WTC11 (cell line): ENCODE measurements at regions not wholly inside any gene's neighbourhood (a gene's known extent, or its start where the extent isn't known, plus 50 kb on each side); places are given as distances from the start of the nearest gene placed in this dataset.
"Not testable (repeated sequence)": the region's sequence is repeated elsewhere in the genome, so short reads cannot be mapped to it uniquely, and the experiment has no call there.

Experiments
- ELF4 ChIP-seq: sonication (generic); formaldehyde crosslinking; IDR thresholded peaks from 2 replicates; pipeline ENCODE4 v1.8.1; 2022; ENCODE audit warnings: low read depth, mild to moderate bottlenecking, moderate library complexity, missing genetic modification reagents
- GABPB1 ChIP-seq: sonication (generic); formaldehyde crosslinking; IDR thresholded peaks from 2 replicates; pipeline ENCODE4 v1.8.1; 2023; ENCODE audit warnings: mild to moderate bottlenecking, missing genetic modification reagents
- NR2C2 ChIP-seq: sonication (generic); formaldehyde crosslinking; IDR thresholded peaks from 2 replicates; pipeline ENCODE4 v1.8.0; 2022; ENCODE audit warnings: mild to moderate bottlenecking, missing genetic modification reagents
- NR3C1 ChIP-seq: sonication (generic); formaldehyde crosslinking; conservative IDR thresholded peaks from 2 replicates; pipeline ENCODE4 v1.8.1; 2023; ENCODE audit warnings: low read depth, mild to moderate bottlenecking, missing genetic modification reagents
- RELA ChIP-seq: sonication (generic); formaldehyde crosslinking; IDR thresholded peaks from 2 replicates; pipeline ENCODE4 v1.8.1; 2022; ENCODE audit warnings: missing genetic modification reagents, mild to moderate bottlenecking, borderline replicate concordance
- TF ChIP-seq, protein P1 (sequence below): fragments of 200-600 bp; IDR thresholded peaks from 2 replicates; pipeline ENCODE4 v1.8.0; 2022; ENCODE audit warnings: antibody characterized with exemption
- TF ChIP-seq, protein P2 (sequence below): sonication (generic); formaldehyde crosslinking; IDR thresholded peaks from 2 replicates; pipeline ENCODE4 v1.8.0; 2022; ENCODE audit warnings: mild to moderate bottlenecking, missing genetic modification reagents
- TF ChIP-seq, protein P3 (sequence below): sonication (generic); formaldehyde crosslinking; conservative IDR thresholded peaks from 2 replicates; pipeline ENCODE4 v1.8.1; 2022; ENCODE audit warnings: mild to moderate bottlenecking, missing genetic modification reagents
- TF ChIP-seq, protein P4 (sequence below): sonication (generic); formaldehyde crosslinking; IDR thresholded peaks from 2 replicates; pipeline ENCODE4 v1.8.1; 2022; ENCODE audit warnings: low read depth, mild to moderate bottlenecking, moderate library complexity, missing genetic modification reagents, borderline replicate concordance
- TF ChIP-seq, protein P5 (sequence below): sonication (generic); formaldehyde crosslinking; IDR thresholded peaks from 2 replicates; pipeline ENCODE4 v1.8.0; 2022; ENCODE audit warnings: mild to moderate bottlenecking, missing genetic modification reagents
- TF ChIP-seq, protein P6 (sequence below): sonication (generic); formaldehyde crosslinking; IDR thresholded peaks from 2 replicates; pipeline ENCODE4 v1.8.1; 2023; ENCODE audit warnings: mild to moderate bottlenecking, missing genetic modification reagents, moderate library complexity

DNA sequence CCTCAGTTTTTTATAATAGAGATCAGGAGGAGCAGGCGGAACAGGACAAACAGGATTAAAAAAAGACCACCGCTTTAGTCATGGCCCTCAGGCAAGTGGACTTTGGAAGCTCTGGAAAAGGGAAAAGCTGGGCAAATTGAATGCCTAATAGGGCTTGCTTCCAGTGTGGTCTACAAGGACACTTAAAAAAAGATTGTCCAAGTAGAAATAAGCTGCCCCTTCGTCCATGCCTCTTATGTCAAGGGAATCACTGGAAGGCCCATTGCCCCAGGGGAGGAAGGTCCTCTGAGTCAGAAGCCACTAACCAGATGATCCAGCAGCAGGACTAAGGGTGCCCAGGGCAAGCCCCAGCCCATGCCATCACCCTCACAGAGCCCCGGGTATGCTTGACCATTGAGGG is 175.5 kb downstream of the RAD51AP2 start:
- TF ChIP-seq, protein P1, sequence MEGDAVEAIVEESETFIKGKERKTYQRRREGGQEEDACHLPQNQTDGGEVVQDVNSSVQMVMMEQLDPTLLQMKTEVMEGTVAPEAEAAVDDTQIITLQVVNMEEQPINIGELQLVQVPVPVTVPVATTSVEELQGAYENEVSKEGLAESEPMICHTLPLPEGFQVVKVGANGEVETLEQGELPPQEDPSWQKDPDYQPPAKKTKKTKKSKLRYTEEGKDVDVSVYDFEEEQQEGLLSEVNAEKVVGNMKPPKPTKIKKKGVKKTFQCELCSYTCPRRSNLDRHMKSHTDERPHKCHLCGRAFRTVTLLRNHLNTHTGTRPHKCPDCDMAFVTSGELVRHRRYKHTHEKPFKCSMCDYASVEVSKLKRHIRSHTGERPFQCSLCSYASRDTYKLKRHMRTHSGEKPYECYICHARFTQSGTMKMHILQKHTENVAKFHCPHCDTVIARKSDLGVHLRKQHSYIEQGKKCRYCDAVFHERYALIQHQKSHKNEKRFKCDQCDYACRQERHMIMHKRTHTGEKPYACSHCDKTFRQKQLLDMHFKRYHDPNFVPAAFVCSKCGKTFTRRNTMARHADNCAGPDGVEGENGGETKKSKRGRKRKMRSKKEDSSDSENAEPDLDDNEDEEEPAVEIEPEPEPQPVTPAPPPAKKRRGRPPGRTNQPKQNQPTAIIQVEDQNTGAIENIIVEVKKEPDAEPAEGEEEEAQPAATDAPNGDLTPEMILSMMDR, result not testable (repeated sequence)
- TF ChIP-seq, protein P2, sequence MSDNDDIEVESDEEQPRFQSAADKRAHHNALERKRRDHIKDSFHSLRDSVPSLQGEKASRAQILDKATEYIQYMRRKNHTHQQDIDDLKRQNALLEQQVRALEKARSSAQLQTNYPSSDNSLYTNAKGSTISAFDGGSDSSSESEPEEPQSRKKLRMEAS, result not testable (repeated sequence)
- TF ChIP-seq, protein P3, sequence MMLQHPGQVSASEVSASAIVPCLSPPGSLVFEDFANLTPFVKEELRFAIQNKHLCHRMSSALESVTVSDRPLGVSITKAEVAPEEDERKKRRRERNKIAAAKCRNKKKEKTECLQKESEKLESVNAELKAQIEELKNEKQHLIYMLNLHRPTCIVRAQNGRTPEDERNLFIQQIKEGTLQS (CRISPR knock-in tag), result not testable (repeated sequence)
- not testable (repeated sequence) for TF ChIP-seq ELF4 (CRISPR knock-in tag); NR3C1; NR2C2 (CRISPR knock-in tag); RELA (CRISPR knock-in tag); GABPB1
- TF ChIP-seq, protein P4, sequence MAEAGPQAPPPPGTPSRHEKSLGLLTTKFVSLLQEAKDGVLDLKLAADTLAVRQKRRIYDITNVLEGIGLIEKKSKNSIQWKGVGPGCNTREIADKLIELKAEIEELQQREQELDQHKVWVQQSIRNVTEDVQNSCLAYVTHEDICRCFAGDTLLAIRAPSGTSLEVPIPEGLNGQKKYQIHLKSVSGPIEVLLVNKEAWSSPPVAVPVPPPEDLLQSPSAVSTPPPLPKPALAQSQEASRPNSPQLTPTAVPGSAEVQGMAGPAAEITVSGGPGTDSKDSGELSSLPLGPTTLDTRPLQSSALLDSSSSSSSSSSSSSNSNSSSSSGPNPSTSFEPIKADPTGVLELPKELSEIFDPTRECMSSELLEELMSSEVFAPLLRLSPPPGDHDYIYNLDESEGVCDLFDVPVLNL (CRISPR knock-in tag), result not testable (repeated sequence)
- TF ChIP-seq, protein P5, sequence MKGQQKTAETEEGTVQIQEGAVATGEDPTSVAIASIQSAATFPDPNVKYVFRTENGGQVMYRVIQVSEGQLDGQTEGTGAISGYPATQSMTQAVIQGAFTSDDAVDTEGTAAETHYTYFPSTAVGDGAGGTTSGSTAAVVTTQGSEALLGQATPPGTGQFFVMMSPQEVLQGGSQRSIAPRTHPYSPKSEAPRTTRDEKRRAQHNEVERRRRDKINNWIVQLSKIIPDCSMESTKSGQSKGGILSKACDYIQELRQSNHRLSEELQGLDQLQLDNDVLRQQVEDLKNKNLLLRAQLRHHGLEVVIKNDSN (CRISPR knock-in tag), result not testable (repeated sequence)
- TF ChIP-seq, protein P6, sequence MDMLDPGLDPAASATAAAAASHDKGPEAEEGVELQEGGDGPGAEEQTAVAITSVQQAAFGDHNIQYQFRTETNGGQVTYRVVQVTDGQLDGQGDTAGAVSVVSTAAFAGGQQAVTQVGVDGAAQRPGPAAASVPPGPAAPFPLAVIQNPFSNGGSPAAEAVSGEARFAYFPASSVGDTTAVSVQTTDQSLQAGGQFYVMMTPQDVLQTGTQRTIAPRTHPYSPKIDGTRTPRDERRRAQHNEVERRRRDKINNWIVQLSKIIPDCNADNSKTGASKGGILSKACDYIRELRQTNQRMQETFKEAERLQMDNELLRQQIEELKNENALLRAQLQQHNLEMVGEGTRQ (CRISPR knock-in tag), result not testable (repeated sequence)
